IMR-90 (cell line): ENCODE measurements at regions not wholly inside any gene's neighbourhood (a gene's known extent, or its start where the extent isn't known, plus 50 kb on each side); places are given as distances from the start of the nearest gene placed in this dataset.

ENCODE experiments used
- ATAC-seq: fragments of 200-7000 bp; cut with Tn5 transposase; 2 replicates; pipeline ENCODE4 v1.9.1; 2020; ENCODE audit warnings: low read depth, mild to moderate bottlenecking, moderate library complexity
- BruUV-seq: library from RNA; stranded (reverse); fragments of 400-500 nt; replicated peaks from 2 replicates; lab custom pipeline; 2021; lab: Mats Ljungman, UMichigan
- CTCF ChIA-PET: fragments of 300-600 bp; formaldehyde crosslinking; extraction: SDS; loops from one replicate; lab custom pipeline; 2021; ENCODE audit warnings: antibody characterized with exemption; lab: Yijun Ruan, JAX
- POLR2A ChIA-PET: fragments of 300-600 bp; sonication (Branson Sonifier 250); formaldehyde crosslinking; loops from one replicate; lab custom pipeline; 2022; ENCODE audit warnings: antibody characterized with exemption; ENCODE audit not compliant: unreplicated experiment; lab: Charles Lee
- DNase-seq: peaks from one replicate; pipeline ENCODE4 v3.0.0; 2013
- H2AFZ ChIP-seq: replicated peaks from 2 replicates; pipeline ENCODE3; 2013; ENCODE audit warnings: low read length, mild to moderate bottlenecking; ENCODE audit not compliant: poor library complexity
- H2AK5ac ChIP-seq: 2 replicates; pipeline ENCODE4 v1.6.1; 2013; ENCODE audit warnings: low read depth, low read length, inconsistent platforms
- H2AK9ac ChIP-seq: replicated peaks from 2 replicates; pipeline ENCODE3; 2013; ENCODE audit warnings: mild to moderate bottlenecking, low read depth, low read length, moderate library complexity; ENCODE audit not compliant: poor library complexity
- H2BK120ac ChIP-seq: 2 replicates; pipeline ENCODE4 v1.6.1; 2013; ENCODE audit warnings: low read depth, low read length, inconsistent platforms
- H2BK15ac ChIP-seq: 3 replicates; pipeline ENCODE4 v1.6.1; 2013; ENCODE audit warnings: low read depth, low read length, inconsistent platforms
- H2BK20ac ChIP-seq: 2 replicates; pipeline ENCODE4 v1.6.1; 2013; ENCODE audit warnings: low read depth, mild to moderate bottlenecking, inconsistent platforms, low read length, moderate library complexity
- H2BK5ac ChIP-seq: 2 replicates; pipeline ENCODE4 v1.6.1; 2013; ENCODE audit warnings: mild to moderate bottlenecking, low read depth, low read length, inconsistent platforms; ENCODE audit not compliant: poor library complexity, severe bottlenecking
- H3K14ac ChIP-seq: replicated peaks from 2 replicates; pipeline ENCODE4 v1.6.1; 2013; ENCODE audit warnings: low read depth, low read length, inconsistent platforms
- H3K18ac ChIP-seq: 2 replicates; pipeline ENCODE4 v1.6.1; 2013; ENCODE audit warnings: low read depth, low read length, control low read depth
- H3K23ac ChIP-seq: 2 replicates; pipeline ENCODE4 v1.6.1; 2013; ENCODE audit warnings: low read depth, low read length, inconsistent platforms
- H3K27ac ChIP-seq: 2 replicates; pipeline ENCODE4 v1.5.1; 2013; ENCODE audit warnings: mild to moderate bottlenecking, control low read depth, low read length; ENCODE audit not compliant: insufficient read depth
- H3K27me3 ChIP-seq: 2 replicates; pipeline ENCODE4 v1.6.1; 2013; ENCODE audit warnings: low read length; ENCODE audit not compliant: control insufficient read depth, insufficient read depth
- H3K36me3 ChIP-seq: 2 replicates; pipeline ENCODE4 v1.6.1; 2013; ENCODE audit warnings: low read length, mixed read lengths; ENCODE audit not compliant: control insufficient read depth, insufficient read depth
- H3K4ac ChIP-seq: 2 replicates; pipeline ENCODE4 v1.6.1; 2013; ENCODE audit warnings: low read depth, low read length, inconsistent platforms
- H3K4me1 ChIP-seq: 2 replicates; pipeline ENCODE4 v1.6.1; 2013; ENCODE audit warnings: low read length, mixed read lengths; ENCODE audit not compliant: control insufficient read depth, insufficient read depth
- H3K4me2 ChIP-seq: 2 replicates; pipeline ENCODE4 v1.6.1; 2013; ENCODE audit warnings: low read depth, mild to moderate bottlenecking, control low read depth, low read length, moderate library complexity
- H3K4me3 ChIP-seq: 2 replicates; pipeline ENCODE4 v1.5.1; 2013; ENCODE audit warnings: low read depth, mild to moderate bottlenecking, control low read depth, low read length, moderate library complexity; ENCODE audit not compliant: insufficient read depth
- H3K56ac ChIP-seq: 2 replicates; pipeline ENCODE4 v1.6.1; 2013; ENCODE audit warnings: low read length, inconsistent platforms; ENCODE audit not compliant: insufficient read depth; ENCODE audit errors: extremely low read depth
- H3K79me1 ChIP-seq, 2 experiments: 2 replicates each; pipeline ENCODE4 v1.6.1; 2013; ENCODE audit warnings: low read length in 2 of 2, inconsistent platforms in 1 of 2, low read depth in 1 of 2
- H3K9ac ChIP-seq: 2 replicates; pipeline ENCODE4 v1.6.1; 2013; ENCODE audit warnings: low read depth, low read length, control low read depth
- H3K9me1 ChIP-seq: 2 replicates; pipeline ENCODE4 v1.6.1; 2013; ENCODE audit warnings: low read length, inconsistent platforms; ENCODE audit not compliant: insufficient read depth
- H3K9me3 ChIP-seq: 2 replicates; pipeline ENCODE4 v1.6.1; 2013; ENCODE audit warnings: low read length; ENCODE audit not compliant: control insufficient read depth, insufficient read depth
- H4K20me1 ChIP-seq: 2 replicates; pipeline ENCODE4 v1.6.1; 2013; ENCODE audit warnings: low read length, inconsistent platforms; ENCODE audit not compliant: insufficient read depth
- H4K5ac ChIP-seq: 2 replicates; pipeline ENCODE4 v1.6.1; 2013; ENCODE audit warnings: mild to moderate bottlenecking, low read depth, low read length, control low read depth
- H4K8ac ChIP-seq, 2 experiments: 2 replicates each; pipeline ENCODE4 v1.6.1; 2013; ENCODE audit warnings: low read depth in 2 of 2, low read length in 2 of 2, control low read depth in 1 of 2, inconsistent platforms in 1 of 2
- H4K91ac ChIP-seq: 2 replicates; pipeline ENCODE4 v1.6.1; 2013; ENCODE audit warnings: low read depth, low read length, inconsistent platforms; ENCODE audit not compliant: insufficient read depth
- BHLHE40 ChIP-seq: fragments of 150-350 bp; IDR thresholded peaks from 2 replicates; pipeline ENCODE4 v1.6.1; 2016; ENCODE audit warnings: mild to moderate bottlenecking, low read depth, low read length
- CEBPB ChIP-seq: IDR thresholded peaks from 2 replicates; pipeline ENCODE4 v1.6.1; 2012; ENCODE audit warnings: low read depth, low read length, improper control_type of control experiment
- CTCF ChIP-seq: conservative IDR thresholded peaks from 2 replicates; pipeline ENCODE4 v1.5.1; 2012; ENCODE audit warnings: mild to moderate bottlenecking, low read depth, low read length, improper control_type of control experiment
- FOS ChIP-seq: fragments of 150-350 bp; IDR thresholded peaks from 2 replicates; pipeline ENCODE4 v1.6.1; 2016; ENCODE audit warnings: low read depth, low read length
- MAFK ChIP-seq: IDR thresholded peaks from 2 replicates; pipeline ENCODE4 v1.6.1; 2012; ENCODE audit warnings: low read depth, low read length, improper control_type of control experiment
- MAZ ChIP-seq: IDR thresholded peaks from 2 replicates; pipeline ENCODE4 v1.6.1; 2012; ENCODE audit warnings: low read depth, mild to moderate bottlenecking, low read length, improper control_type of control experiment, moderate library complexity, borderline replicate concordance
- MXI1 ChIP-seq: IDR thresholded peaks from 2 replicates; pipeline ENCODE4 v1.6.1; 2012; ENCODE audit warnings: low read depth, mild to moderate bottlenecking, low read length, moderate library complexity, borderline replicate concordance
- RAD21 ChIP-seq: IDR thresholded peaks from 2 replicates; pipeline ENCODE4 v1.6.1; 2012; ENCODE audit warnings: low read length, improper control_type of control experiment
- RCOR1 ChIP-seq: IDR thresholded peaks from 2 replicates; pipeline ENCODE4 v1.6.1; 2012; ENCODE audit warnings: mild to moderate bottlenecking, low read length, improper control_type of control experiment; ENCODE audit not compliant: insufficient replicate concordance
- RFX5 ChIP-seq: IDR thresholded peaks from 2 replicates; pipeline ENCODE4 v1.8.0; 2012; ENCODE audit warnings: low read depth, mild to moderate bottlenecking, low read length, moderate library complexity
- SMC3 ChIP-seq: fragments of 150-350 bp; IDR thresholded peaks from 2 replicates; pipeline ENCODE4 v1.6.1; 2016; ENCODE audit warnings: low read depth, mild to moderate bottlenecking, antibody characterized with exemption, low read length, moderate library complexity
- USF2 ChIP-seq: fragments of 150-350 bp; IDR thresholded peaks from 2 replicates; pipeline ENCODE4 v1.6.1; 2017; ENCODE audit warnings: mild to moderate bottlenecking, antibody characterized with exemption, low read length, low read depth
- WGBS, 2 experiments: methylation state at CpG; one replicate each; pipeline versions ENCODE4 v1.1.5 to v1.1.7; 2013; ENCODE audit warnings: missing lambda C conversion rate in 2 of 2; ENCODE audit not compliant: insufficient read length in 1 of 2; ENCODE audit errors: extremely low coverage in 2 of 2; 5-methylcytosine and 5-hydroxymethylcytosine counted together
- dilution Hi-C: fragments of 300-500 bp; cut with HindIII; formaldehyde crosslinking; loops from one replicate; pipeline ENCODE4 v1.14.3; 2018; ENCODE audit warnings: low sequenced_read_pairs; ENCODE audit not compliant: unreplicated experiment
- in situ Hi-C: fragments of 300-500 bp; cut with MboI; formaldehyde crosslinking; loops from 3 replicates; pipeline ENCODE4 v1.14.3; 2019; ENCODE audit warnings: low sequenced_read_pairs, inconsistent platforms, mixed read lengths
- intact Hi-C: fragments of 100-400 bp; cut with micrococcal nuclease; formaldehyde crosslinking; loops from 2 replicates; pipeline ENCODE4 v1.10.0; 2022

GRCh38 chr14:100442498-100443490, 119.7 kb downstream of the SLC25A47 start:
- peaks cover 29% of the 10 kb centered on the region for H3K4me1 ChIP-seq
- ChIA-PET POLR2A (no interaction called here), CTCF (interaction anchor here (0.6 to 0.8 kb wide), 3 partner anchors 25 to 581 kb away, joined by 3 read pairs; no protein-coding TSS in a partner anchor)
- H3K4me2 ChIP-seq, result peak overlapping the region; percentile 7; the same call in 1 of the 2 replicates
- H4K91ac ChIP-seq, result no peak overlapping the region
- H3K9me1 ChIP-seq, result peaks cover 15% of the 10 kb centered on the region; the same call in 1 of the 2 replicates
- H3K4me3 ChIP-seq, result no peak overlapping the region
- H3K23ac ChIP-seq, result no peak overlapping the region
- H3K27me3 ChIP-seq, result no peaks in the 10 kb centered on the region
- H3K56ac ChIP-seq, result no peak overlapping the region
- H3K18ac ChIP-seq, result no peak overlapping the region
- no peak overlapping the region; the same call in 1 of the 2 replicates for H3K14ac ChIP-seq
- intact Hi-C loops (no loop called here), dilution Hi-C loops (no loop called here), in situ Hi-C loops (no loop called here)
- H3K27ac ChIP-seq, result no peak overlapping the region
- no peak overlapping the region for H2BK5ac ChIP-seq
- no peak overlapping the region for H2BK20ac ChIP-seq
- H2AK5ac ChIP-seq, result no peak overlapping the region
- peak; percentile 13; the same call in 1 of the 2 replicates for ATAC-seq
- H3K79me1 ChIP-seq, result peaks cover 7 to 41% of the 10 kb centered on the region in 2 experiments; a peak in 3 of 4 replicates
- peak overlapping the region; percentile 26; the same call in 1 of the 2 replicates for H2BK120ac ChIP-seq
- H3K9me3 ChIP-seq, result no peaks in the 10 kb centered on the region
- no peak overlapping the region for H4K5ac ChIP-seq
- BruUV-seq, result no TSS peak
- DNase-seq, result no peak
- no peak overlapping the region for H2BK15ac ChIP-seq
- no peak overlapping the region for H2AK9ac ChIP-seq
- no CpG with 5 or more reads among the region's 13 CpGs for WGBS, 2 experiments
- no peak overlapping the region for H2AFZ ChIP-seq
- peaks cover 26% of the 10 kb centered on the region for H4K20me1 ChIP-seq
- no peak overlapping the region for H3K9ac ChIP-seq
- no peak overlapping the region for H4K8ac ChIP-seq
- H3K36me3 ChIP-seq, result no peaks in the 10 kb centered on the region
- TF ChIP-seq RFX5 (no peak), CEBPB (no peak), FOS (no peak), BHLHE40 (no peak), RAD21 (no peak), MAZ (no peak), SMC3 (no peak), RCOR1 (no peak), MAFK (no peak), USF2 (no peak), MXI1 (no peak), CTCF (no peak)
- peak overlapping the region; percentile 10; the same call in 1 of the 2 replicates for H3K4ac ChIP-seq
